GM21390 (cell line): ENCODE measurements at regions not wholly inside any gene's neighbourhood (a gene's known extent, or its start where the extent isn't known, plus 50 kb on each side); places are given as distances from the start of the nearest gene placed in this dataset.
A peak's percentile ranks its signal among the peaks of the same experiment; 100 is the strongest.
"Not testable (repeated sequence)": the region's sequence is repeated elsewhere in the genome, so short reads cannot be mapped to it uniquely, and the experiment has no call there.

Experiments
- ATAC-seq: cut with Tn5 transposase; IDR thresholded peaks from one replicate; pipeline ENCODE4 v1.9.1; 2021; ENCODE audit not compliant: unreplicated experiment

DNA sequence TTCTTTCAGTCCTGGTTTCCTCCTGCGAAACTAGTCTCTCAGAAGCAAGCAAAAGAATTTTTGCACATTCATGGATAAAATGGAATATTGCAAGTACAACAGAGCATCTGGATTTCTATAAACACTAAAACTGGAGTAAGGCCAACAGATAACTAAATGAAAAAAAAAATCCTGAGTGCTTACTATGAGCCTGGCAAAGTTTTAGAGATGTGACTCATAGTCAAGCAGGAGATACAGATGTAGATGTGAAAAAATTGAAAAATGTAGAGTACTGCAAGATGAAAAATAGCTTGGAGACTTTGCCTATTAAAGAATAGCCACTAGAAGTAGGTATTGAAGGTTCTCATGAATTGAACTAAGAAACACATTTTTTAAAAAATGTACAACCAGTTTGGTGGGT is 397.4 kb downstream of the OTOL1 start:
- ATAC-seq, result no peak

DNA sequence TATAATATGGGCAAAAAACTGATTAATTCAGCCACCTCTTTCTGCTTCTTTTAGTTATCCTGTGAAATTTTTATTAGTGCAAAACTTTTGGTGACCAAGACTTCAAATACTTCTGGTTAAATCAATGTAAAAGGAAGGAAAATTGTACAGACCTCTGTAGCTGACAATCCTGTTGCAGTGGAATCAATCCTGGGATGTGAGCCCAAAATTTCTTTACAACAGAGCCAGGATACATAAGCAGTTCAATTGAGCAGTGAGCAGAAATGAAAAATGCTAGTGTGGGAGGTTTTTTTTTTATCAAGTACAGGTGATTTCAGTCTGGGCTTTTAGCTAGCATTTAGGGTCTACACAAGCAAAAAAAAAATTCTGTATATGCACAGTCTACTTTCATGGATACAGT is 398.0 kb downstream of the OTOL1 start:
- no peak for ATAC-seq

DNA sequence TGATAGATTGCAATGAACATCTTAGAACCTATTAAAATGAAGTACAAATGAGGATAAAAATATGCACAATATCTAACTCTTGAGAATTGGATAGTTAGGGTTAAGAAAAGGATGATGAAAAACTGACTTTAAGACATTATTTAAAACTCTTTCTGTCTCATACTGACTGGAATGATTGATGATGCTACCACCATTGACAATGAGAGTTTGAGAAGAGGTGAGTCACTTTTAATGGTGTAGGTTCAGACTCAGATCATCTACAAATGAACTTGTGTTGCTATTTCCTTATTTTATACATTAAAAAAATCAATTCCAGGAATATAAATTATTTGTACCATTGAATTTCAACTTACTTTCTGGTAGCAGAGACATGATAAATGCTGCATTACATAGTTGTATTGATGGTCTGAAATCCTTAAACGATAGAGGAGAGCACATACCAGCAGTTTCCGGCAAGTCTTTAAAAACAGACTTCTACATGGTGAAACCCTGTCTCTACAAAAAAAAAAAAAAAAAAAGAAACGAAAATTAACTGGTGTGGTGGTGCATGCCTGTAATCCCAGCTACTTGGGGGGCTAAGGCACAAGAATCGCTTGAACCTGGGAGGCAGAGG is 409.0 kb downstream of the OTOL1 start:
- ATAC-seq, result no peak

GRCh38 chr3:161913786-161914389 is 417.3 kb downstream of the OTOL1 start:
- ATAC-seq, result no peak

- ATAC-seq, result no peak
Observed at GRCh38 chr3:161914703-161915417, 418.3 kb downstream of the OTOL1 start.

GRCh38 chr3:161915418-161915750 is 418.8 kb downstream of the OTOL1 start:
- ATAC-seq, result no peak

- no peak for ATAC-seq
Observed at GRCh38 chr3:161920196-161920595, 423.6 kb downstream of the OTOL1 start.

DNA sequence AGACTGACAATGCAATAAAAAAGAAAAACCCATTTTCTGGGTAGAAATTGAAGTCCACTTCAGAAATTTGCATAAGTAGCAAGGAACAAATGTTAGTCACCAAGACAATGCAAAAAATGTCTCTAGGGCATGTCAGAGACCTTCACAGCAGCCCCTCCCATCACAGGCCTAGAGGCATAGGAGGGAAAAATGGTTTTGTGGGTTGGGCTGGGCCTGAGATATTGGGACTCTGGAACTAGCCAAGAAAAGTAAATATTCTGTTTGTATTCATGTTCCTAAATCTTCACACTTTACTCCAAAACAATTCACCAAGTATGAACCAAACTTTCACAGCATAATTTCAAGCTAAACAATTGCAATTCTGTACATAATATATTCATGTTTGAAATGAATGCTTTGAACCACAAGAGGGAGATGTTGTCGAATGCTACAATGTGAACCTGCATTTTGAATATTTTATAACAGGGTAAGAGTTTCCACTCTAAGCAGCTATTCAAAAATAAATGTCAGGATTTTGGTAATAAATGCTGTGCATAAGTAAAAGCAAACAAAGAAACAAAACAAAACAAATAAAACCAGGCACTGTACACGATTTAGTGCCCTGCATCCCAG is 429.2 kb downstream of the OTOL1 start:
- no peak for ATAC-seq

GRCh38 chr3:161927131-161927530 is 430.5 kb downstream of the OTOL1 start:
- no peak for ATAC-seq

DNA sequence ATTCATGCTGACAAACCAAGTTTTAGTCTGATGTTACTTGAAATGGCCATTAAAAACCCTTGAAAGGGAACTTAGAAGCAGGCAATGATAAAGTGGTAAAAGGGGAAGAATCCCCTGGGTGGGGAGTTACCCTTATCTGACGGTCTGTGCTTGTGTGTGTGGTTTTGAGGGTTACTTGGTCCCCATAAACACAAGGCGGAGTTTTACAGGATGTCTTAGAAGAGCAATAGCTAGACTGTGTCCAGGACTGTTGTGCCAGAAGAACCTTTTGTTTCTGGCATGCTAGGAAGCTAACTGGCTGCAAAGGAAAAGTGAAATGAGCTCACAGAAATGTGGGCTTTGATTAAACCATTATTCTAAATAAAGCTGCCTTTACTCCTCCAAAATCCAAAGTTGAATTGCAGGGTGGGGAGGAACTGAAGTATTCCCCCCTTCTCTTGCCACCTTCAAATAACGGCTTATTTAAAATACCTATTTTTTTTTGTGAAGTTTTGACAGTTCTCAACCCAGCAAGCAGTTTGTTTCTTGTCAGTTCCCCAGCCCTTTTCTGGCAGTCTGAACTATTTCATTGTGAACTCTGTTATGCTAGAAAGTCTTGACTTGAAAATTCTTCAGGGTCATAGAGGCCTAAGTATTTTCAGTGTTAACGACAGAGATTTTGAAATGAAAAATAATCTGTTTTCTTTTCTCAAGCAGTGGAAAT is 443.5 kb downstream of the OTOL1 start:
- no peak for ATAC-seq

DNA sequence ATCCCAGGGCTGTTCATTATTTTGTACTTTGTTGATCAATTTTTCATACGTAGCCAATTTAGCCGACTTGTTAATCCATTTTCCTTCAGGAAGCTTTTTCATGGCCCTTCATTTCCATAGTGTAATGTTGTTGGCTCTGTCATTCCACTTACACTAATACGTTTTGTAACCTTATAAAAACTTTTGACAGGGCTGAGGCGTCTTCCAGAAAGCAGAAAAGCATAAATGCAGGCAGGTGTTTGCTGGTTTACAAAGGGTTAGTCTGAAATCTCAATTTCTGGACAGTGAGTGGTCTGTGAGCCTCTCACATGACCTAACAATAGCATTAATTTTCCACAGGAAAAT is 444.0 kb downstream of the OTOL1 start:
- ATAC-seq, result no peak

DNA sequence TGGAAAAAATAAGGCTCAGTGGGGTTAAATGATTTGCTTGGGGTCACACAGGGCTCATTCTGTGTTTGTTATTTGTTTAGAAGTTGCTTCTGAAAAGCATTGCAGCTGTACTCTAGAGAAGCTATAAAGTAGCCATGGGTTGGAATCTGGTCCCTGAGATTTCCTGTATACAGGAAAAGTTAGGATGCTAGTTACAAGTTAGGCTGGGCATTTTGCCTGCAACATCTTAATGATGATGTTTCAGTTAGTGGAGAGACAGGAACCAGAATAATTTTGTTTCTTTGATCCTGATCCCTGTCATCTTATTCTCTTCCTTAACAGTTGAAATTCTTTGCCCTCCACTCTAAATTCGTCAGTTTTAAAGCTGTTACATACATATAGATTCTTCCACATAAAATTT is 445.3 kb downstream of the OTOL1 start:
- no peak for ATAC-seq

GRCh38 chr3:161943801-161944345 is 447.3 kb downstream of the OTOL1 start:
- ATAC-seq, result not testable (repeated sequence)

DNA sequence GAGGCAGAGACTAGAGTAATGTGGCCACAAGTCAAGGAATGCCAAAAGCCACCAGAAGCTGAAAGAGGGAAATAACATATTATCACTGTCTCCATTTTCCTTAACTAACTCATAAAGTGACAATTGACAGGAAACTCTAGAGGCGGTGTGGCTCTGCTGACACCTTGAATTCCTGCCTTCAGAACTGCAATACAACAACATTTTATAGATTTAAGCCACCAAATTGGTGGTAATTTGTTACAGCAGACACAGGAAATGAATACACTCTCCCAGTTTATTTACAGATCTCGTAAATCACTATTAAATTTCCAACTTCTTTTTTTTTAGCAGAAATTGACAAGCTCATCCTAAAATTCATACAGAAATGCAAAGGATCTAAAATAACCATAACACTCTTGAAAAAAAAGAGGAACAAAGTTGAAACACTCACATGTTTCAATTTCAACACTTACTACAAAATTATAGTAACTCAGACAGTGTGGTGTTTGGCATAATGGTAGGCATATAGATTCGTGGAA is 449.9 kb downstream of the OTOL1 start:
- no peak for ATAC-seq

- no peak for ATAC-seq
Observed at GRCh38 chr3:161950318-161950868, 453.8 kb downstream of the OTOL1 start.

- ATAC-seq, result no peak
Observed at GRCh38 chr3:161957467-161957866, 460.9 kb downstream of the OTOL1 start.

DNA sequence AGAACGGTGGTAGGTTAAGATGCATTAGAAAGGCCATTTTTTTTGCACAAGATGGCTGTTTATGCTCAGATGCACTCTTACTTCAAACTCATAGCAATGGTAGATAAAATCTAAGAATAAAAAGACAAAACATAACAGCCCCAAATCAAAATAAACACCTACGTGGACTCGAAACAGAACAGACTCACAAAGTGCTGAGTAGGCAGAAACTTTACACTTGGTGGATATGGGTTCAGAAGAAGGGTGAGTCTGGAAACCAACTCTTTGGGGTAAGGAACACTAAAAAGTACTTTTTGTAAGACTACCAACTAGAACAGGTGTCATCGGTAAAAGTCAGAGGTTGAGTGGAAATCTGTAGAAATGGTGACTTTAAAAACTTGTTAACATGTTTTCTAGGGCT is 468.2 kb downstream of the OTOL1 start:
- no peak for ATAC-seq

GRCh38 chr3:161969867-161970266 is 473.3 kb downstream of the OTOL1 start:
- no peak for ATAC-seq

DNA sequence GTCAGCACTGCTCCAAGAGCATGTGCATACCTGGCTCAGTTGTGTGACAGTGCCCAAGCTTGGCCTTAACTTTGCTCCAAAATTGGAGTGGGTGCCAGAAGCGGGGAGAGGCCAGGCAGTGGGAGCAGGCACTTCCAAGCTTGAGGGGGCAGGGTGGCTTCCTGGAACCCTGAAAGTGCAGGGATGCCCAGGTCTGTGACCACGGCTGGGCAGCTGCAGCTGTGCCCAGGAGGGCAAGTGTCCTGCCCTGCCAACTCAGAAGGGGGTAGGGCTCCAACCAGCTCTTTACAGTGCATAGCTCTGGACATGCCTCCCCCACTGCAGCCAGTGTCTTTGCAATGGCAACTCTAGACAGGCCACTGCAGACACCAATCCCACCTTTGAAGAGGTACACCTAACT is 478.6 kb downstream of the OTOL1 start:
- ATAC-seq, result no peak

GRCh38 chr3:161977063-161977462 is 480.5 kb downstream of the OTOL1 start:
- peak; percentile 46 for ATAC-seq

- ATAC-seq, result no peak
Observed at GRCh38 chr3:161977850-161978249, 481.2 kb downstream of the OTOL1 start.
